ENCODE measurements at regions not wholly inside any gene's neighbourhood (a gene's known extent, or its start where the extent isn't known, plus 50 kb on each side); places are given as distances from the start of the nearest gene placed in this dataset.

- TF ChIP-seq, protein P1, sequence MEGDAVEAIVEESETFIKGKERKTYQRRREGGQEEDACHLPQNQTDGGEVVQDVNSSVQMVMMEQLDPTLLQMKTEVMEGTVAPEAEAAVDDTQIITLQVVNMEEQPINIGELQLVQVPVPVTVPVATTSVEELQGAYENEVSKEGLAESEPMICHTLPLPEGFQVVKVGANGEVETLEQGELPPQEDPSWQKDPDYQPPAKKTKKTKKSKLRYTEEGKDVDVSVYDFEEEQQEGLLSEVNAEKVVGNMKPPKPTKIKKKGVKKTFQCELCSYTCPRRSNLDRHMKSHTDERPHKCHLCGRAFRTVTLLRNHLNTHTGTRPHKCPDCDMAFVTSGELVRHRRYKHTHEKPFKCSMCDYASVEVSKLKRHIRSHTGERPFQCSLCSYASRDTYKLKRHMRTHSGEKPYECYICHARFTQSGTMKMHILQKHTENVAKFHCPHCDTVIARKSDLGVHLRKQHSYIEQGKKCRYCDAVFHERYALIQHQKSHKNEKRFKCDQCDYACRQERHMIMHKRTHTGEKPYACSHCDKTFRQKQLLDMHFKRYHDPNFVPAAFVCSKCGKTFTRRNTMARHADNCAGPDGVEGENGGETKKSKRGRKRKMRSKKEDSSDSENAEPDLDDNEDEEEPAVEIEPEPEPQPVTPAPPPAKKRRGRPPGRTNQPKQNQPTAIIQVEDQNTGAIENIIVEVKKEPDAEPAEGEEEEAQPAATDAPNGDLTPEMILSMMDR (IDR thresholded peaks at IDR 0.05) = no peak
- TF ChIP-seq ZFX (IDR thresholded peaks at IDR 0.05; ENCODE audit: borderline replicate concordance) = no peak
Measured at GRCh38 chr9:100884518-100884917, 144.0 kb upstream of the PLPPR1 start.

GRCh38 chr9:100890321-100890720, 138.2 kb upstream of the PLPPR1 start:
- no peak overlapping the region for H3K27ac ChIP-seq
- no peak for TF ChIP-seq ZFX (IDR thresholded peaks at IDR 0.05; ENCODE audit: borderline replicate concordance)
- TF ChIP-seq, protein P1 (IDR thresholded peaks at IDR 0.05) = no peak

More at GRCh38 chr9:100884518-100884917, 144.0 kb upstream of the PLPPR1 start:
- H3K27ac ChIP-seq = no peak overlapping the region

- H3K27ac ChIP-seq = no peak overlapping the region
- TF ChIP-seq, protein P1 (IDR thresholded peaks at IDR 0.05) = no peak
- no peak for TF ChIP-seq ZFX (IDR thresholded peaks at IDR 0.05; ENCODE audit: borderline replicate concordance)
Measured at GRCh38 chr9:100911273-100911672, 117.3 kb upstream of the PLPPR1 start.

- no peak for TF ChIP-seq ZFX (IDR thresholded peaks at IDR 0.05; ENCODE audit: borderline replicate concordance)
- TF ChIP-seq, protein P1 (IDR thresholded peaks at IDR 0.05) = no peak
- no peak overlapping the region for H3K27ac ChIP-seq
Measured at GRCh38 chr9:100913257-100913656, 115.3 kb upstream of the PLPPR1 start.

DNA sequence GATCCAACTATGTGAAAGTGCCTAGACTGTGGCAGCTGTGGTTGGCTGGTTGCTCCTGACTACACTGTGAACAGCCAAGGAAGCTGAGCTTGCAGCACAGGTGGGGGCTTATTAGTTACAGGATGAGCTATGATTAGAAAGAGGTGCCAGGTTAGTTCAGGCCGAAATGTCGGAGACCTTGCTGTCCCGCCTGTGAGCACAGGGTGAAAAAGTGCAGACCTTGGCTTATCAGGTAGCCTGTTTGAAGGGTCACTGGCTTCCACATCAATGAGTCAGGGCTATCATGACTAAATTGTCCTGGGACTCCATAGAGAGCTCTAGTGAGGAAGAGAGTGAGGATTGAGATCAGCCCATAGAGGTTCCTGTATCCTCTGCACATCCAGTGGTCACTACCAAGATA, 114.3 kb upstream of the PLPPR1 start:
- no peak overlapping the region for H3K27ac ChIP-seq
- TF ChIP-seq, protein P1 (IDR thresholded peaks at IDR 0.05) = no peak
- no peak for TF ChIP-seq ZFX (IDR thresholded peaks at IDR 0.05; ENCODE audit: borderline replicate concordance)

DNA sequence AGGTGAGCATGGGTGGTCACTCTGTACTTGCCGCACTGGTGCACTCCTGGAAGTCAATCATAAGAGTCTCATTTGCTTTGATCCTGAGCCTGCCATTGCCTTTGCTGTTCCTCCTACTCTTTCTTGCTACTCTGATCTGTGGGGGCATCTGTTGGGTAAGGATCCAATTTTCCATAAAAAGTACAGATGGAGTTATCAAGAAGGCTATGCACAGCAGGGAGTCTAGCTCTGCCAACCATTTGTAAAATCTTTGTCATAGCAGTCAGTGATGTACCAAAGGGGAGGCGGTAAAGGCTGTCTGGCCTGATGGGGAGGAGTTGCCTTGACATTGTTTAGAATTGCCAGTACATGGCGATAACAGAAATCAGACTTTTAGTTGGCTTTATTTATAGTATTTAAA, 109.0 kb upstream of the PLPPR1 start:
- TF ChIP-seq ZFX (IDR thresholded peaks at IDR 0.05; ENCODE audit: borderline replicate concordance) = no peak
- TF ChIP-seq, protein P1 (IDR thresholded peaks at IDR 0.05) = no peak
- no peak overlapping the region for H3K27ac ChIP-seq

- no peak overlapping the region for H3K27ac ChIP-seq
- TF ChIP-seq, protein P1 (IDR thresholded peaks at IDR 0.05) = no peak
- TF ChIP-seq ZFX (IDR thresholded peaks at IDR 0.05; ENCODE audit: borderline replicate concordance) = no peak
Measured at GRCh38 chr9:100926366-100926765, 102.2 kb upstream of the PLPPR1 start.
